Transverse colon (tissue), 4 donors: ENCODE measurements at regions not wholly inside any gene's neighbourhood (a gene's known extent, or its start where the extent isn't known, plus 50 kb on each side); places are given as distances from the start of the nearest gene placed in this dataset.
"Not testable (repeated sequence)": the region's sequence is repeated elsewhere in the genome, so short reads cannot be mapped to it uniquely, and the experiment has no call there.

Experiments used
- DNase-seq: peaks from one replicate; pipeline ENCODE4 v3.0.0-alpha.2; 2019
- H3K27ac ChIP-seq, 4 donors: fragments of 200-600 bp; sonication (generic); 2 replicates each; pipeline ENCODE4 v1.5.1; 2016 to 2018; ENCODE audit warnings: inconsistent platforms in 4 of 4
- H3K27me3 ChIP-seq: fragments of 200-600 bp; sonication (generic); 2 replicates; pipeline ENCODE4 v1.5.1; 2017; ENCODE audit warnings: inconsistent platforms
- H3K36me3 ChIP-seq, 4 donors: fragments of 200-600 bp; sonication (generic); 2 replicates each; pipeline ENCODE4 v1.5.1; 2017 to 2019; ENCODE audit warnings: inconsistent platforms in 4 of 4
- H3K4me1 ChIP-seq, 4 donors: fragments of 200-600 bp; sonication (generic); 2 replicates each; pipeline ENCODE4 v1.5.1; 2017 to 2020; ENCODE audit warnings: inconsistent platforms in 4 of 4
- H3K4me3 ChIP-seq, 4 donors: fragments of 200-600 bp; sonication (generic); 1 replicate in 1 of 4; 2 replicates in 3 of 4; pipeline versions ENCODE4 v1.5.1 to v1.6.1; 2017 to 2019; ENCODE audit warnings: inconsistent platforms in 4 of 4
- H3K9me3 ChIP-seq, 2 donors: fragments of 200-600 bp; sonication (generic); 2 replicates each; pipeline ENCODE4 v1.5.1; 2017 to 2019; ENCODE audit warnings: inconsistent platforms in 2 of 2
- EP300 ChIP-seq: sonication (generic); formaldehyde crosslinking; IDR thresholded peaks from one replicate; pipeline ENCODE4 v1.6.1; 2017; ENCODE audit warnings: antibody characterized with exemption, low read depth
- POLR2A ChIP-seq: fragments of 450-650 bp; IDR thresholded peaks from one replicate; pipeline ENCODE4 v1.6.1; 2016; ENCODE audit warnings: antibody characterized with exemption, mild to moderate bottlenecking, moderate library complexity
- POLR2AphosphoS5 ChIP-seq, 3 donors: sonication (generic); formaldehyde crosslinking; IDR thresholded peaks; one replicate each; pipeline ENCODE4 v1.6.1; 2016; ENCODE audit warnings: antibody characterized with exemption in 3 of 3
- WGBS, 2 donors: methylation state at CpG; one replicate each; pipeline ENCODE4 v1.1.5; 2018; ENCODE audit warnings: low coverage in 1 of 2; 5-methylcytosine and 5-hydroxymethylcytosine counted together
- in situ Hi-C, 4 donors: fragments of 200-750 bp; cut with MboI; loops; one replicate each; pipeline versions ENCODE4 v1.15.0 to v1.15.1; 2017; ENCODE audit warnings: low sequenced_read_pairs in 3 of 4, low pct_ligation_motif_present in 1 of 4, low pct_unique_long_range_greater_than_20kb in 1 of 4
- intact Hi-C: fragments of 100-400 bp; cut with DNase I; formaldehyde crosslinking; loops from one replicate; pipeline ENCODE4 v1.15.1; 2023; ENCODE audit warnings: low total_unique reads
- TF ChIP-seq, protein P1 (sequence below), 5 experiments: fragments of 200-600 bp in 3 of 5; fragments of 450-650 bp in 2 of 5; sonication (generic) in 3 of 5; IDR thresholded peaks; 1 replicate in 2 of 5; 2 replicates in 3 of 5; pipeline ENCODE4 v1.5.1; 2016 to 2017; ENCODE audit warnings: antibody characterized with exemption in 5 of 5, inconsistent platforms in 3 of 5, mild to moderate bottlenecking in 2 of 5, moderate library complexity in 1 of 5

DNA sequence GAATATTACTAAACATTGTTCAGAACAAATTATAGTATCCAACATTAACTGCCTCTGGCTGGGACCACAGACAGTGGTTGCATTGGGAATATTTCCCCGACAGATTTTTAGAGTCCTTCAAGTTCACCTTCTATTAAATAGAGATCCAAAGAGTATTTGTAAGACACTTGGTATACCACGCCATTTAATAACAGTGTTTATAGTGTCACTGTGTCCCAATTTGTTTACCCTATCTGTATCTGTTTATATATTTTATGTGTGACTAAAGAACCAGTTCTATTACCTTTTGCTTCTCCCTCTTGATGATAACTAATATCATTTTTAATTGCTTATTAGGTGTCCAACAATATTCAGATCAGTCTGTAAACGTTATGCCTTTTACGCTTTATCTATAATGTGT, 191.3 kb upstream of the IRX5 start:
- 76 to 81% methylated on average over 3 to 4 of the region's 4 CpGs for WGBS, 2 donors

DNA sequence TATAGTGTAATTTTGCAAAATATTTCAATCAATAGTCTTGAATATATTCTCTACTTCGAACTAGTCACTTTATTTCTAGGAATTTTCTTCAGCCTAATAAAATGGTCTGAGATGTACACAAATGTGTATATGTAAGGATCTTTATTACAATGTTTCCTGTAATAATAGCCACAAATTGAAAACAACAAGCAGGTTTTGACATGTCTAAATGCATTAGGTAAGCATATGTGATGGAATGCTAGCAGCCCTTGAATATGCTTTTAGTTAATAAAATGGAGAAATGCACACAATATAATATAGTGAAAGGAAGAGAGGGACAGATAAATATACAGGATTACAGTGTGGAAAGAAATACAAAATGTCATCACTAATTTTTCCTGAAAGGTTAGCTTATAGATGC, 196.5 kb upstream of the IRX5 start:
- in situ Hi-C loops (no loop called here), intact Hi-C loops (no loop called here)
- WGBS, 2 donors, result 58 to 65% methylated on average over 1 of the region's 1 CpG
- no peak overlapping the region for H3K27ac ChIP-seq
- TF ChIP-seq, protein P1, sequence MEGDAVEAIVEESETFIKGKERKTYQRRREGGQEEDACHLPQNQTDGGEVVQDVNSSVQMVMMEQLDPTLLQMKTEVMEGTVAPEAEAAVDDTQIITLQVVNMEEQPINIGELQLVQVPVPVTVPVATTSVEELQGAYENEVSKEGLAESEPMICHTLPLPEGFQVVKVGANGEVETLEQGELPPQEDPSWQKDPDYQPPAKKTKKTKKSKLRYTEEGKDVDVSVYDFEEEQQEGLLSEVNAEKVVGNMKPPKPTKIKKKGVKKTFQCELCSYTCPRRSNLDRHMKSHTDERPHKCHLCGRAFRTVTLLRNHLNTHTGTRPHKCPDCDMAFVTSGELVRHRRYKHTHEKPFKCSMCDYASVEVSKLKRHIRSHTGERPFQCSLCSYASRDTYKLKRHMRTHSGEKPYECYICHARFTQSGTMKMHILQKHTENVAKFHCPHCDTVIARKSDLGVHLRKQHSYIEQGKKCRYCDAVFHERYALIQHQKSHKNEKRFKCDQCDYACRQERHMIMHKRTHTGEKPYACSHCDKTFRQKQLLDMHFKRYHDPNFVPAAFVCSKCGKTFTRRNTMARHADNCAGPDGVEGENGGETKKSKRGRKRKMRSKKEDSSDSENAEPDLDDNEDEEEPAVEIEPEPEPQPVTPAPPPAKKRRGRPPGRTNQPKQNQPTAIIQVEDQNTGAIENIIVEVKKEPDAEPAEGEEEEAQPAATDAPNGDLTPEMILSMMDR (IDR thresholded peaks at IDR 0.05), result no peak
- no peak for TF ChIP-seq POLR2AphosphoS5 (IDR thresholded peaks at IDR 0.05)
- no peak for TF ChIP-seq EP300
- no peak for TF ChIP-seq POLR2A
- H3K27me3 ChIP-seq, result peaks cover 3% of the 10 kb centered on the region
- no peaks in the 10 kb centered on the region for H3K4me1 ChIP-seq
- no peaks in the 10 kb centered on the region for H3K9me3 ChIP-seq
- no peak for DNase-seq
- H3K4me3 ChIP-seq, result no peak overlapping the region
- H3K36me3 ChIP-seq, result no peaks in the 10 kb centered on the region

More for the DNA sequence above, 191.3 kb upstream of the IRX5 start:
- H3K27me3 ChIP-seq, result no peaks in the 10 kb centered on the region
- in situ Hi-C loops, result no loop called here
- intact Hi-C loops, result no loop called here
- H3K27ac ChIP-seq, result no peak overlapping the region
- H3K36me3 ChIP-seq, result no peaks in the 10 kb centered on the region
- H3K4me3 ChIP-seq, result no peak overlapping the region
- TF ChIP-seq EP300 (no peak), POLR2AphosphoS5 (IDR thresholded peaks at IDR 0.05) (no peak), POLR2A (no peak)
- TF ChIP-seq, protein P1 (IDR thresholded peaks at IDR 0.05), result no peak
- H3K9me3 ChIP-seq, result no peaks in the 10 kb centered on the region
- H3K4me1 ChIP-seq, result no peaks in the 10 kb centered on the region
- no peak for DNase-seq

DNA sequence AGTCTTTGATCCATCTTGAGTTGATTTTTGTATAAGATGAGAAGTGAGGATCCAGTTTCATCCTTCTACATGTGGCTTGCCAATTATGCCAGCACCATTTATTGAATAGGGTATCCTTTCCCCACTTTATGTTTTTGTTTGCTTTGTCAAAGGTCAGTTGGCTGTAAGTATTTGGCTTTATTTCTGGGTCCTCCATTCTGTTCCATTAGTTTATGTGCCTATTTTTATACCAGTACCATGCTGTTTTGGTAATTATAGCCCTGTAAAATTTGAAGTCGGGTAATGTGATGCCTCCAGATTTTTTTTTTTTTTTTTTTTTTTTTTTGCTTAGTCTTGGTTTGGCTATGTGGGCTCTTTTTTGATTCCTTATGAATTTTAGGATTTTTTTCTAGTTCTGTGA, 203.0 kb upstream of the IRX5 start:
- H3K27ac ChIP-seq, DNase-seq, in situ Hi-C loops, H3K36me3 ChIP-seq, intact Hi-C loops, H3K4me1 ChIP-seq, H3K27me3 ChIP-seq, H3K9me3 ChIP-seq, H3K4me3 ChIP-seq: not testable (repeated sequence)
- 79% methylated on average over 1 of the region's 1 CpG; no CpG with 5 or more reads in 1 of the 2 donors for WGBS, 2 donors

DNA sequence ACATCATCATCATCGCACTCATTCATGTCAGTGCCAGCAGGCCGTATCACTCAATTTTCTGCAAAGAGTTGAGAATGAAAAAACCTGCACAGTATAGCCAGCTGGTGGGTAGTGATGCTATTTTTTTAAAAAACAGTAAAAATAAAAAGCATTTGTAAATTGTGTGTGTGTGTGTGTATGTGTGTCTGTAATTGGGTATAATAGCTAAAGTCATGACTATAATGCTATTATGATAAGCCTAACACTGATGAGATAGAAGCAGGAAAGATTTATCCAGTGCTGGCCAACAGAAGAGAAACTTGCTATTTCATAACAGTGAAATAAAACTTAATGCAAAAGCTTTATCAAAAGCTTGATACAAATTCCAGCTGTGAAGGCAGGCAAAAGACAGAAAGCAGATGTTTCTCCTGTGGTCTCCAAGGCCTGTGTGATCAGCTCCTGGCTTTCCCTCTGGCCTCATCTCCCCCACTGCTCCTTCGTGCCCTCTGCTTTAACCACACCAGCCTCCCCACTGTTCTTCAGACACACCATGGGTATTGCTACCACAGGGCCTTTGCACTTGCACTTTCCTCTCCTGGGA, 206.2 kb upstream of the IRX5 start:
- no peak for TF ChIP-seq POLR2A
- Histone ChIP-seq H3K4me3 (no peak overlapping the region), H3K4me1 (no peaks in the 10 kb centered on the region), H3K27ac (no peak overlapping the region), H3K36me3 (no peaks in the 10 kb centered on the region), H3K9me3 (no peaks in the 10 kb centered on the region), H3K27me3 (no peaks in the 10 kb centered on the region)
- intact Hi-C loops, result no loop called here
- in situ Hi-C loops, result no loop called here
- DNase-seq, result no peak
- 71 to 72% methylated on average over 3 of the region's 3 CpGs for WGBS, 2 donors

DNA sequence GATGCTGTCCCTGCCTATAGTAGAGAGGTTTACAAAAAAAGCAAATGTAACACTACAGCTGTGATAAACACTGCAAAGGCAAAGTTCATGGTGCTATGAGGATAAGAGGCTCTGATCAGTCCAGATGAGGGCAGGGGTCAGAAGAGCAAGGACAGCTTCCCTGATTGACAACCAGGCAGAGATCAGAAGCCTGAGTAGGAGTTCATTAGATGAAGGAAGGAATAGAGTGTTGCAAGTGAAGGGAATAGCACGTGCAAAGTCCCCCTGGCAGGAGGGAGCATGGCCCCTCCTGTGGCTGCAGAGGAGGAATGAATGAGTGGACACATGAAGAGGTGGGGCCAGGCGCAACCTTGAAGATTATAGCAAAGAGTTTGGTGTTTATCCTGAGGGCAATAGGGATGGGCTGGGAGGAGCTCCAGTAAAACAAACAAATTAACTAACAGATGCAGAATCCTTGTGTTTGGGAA, 208.4 kb upstream of the IRX5 start:
- in situ Hi-C loops (no loop called here), intact Hi-C loops (no loop called here)
- Histone ChIP-seq H3K4me1 (no peaks in the 10 kb centered on the region), H3K36me3 (no peaks in the 10 kb centered on the region), H3K9me3 (no peaks in the 10 kb centered on the region), H3K27ac (no peak overlapping the region), H3K4me3 (no peak overlapping the region), H3K27me3 (no peaks in the 10 kb centered on the region)
- TF ChIP-seq EP300, result no peak
- TF ChIP-seq POLR2AphosphoS5 (IDR thresholded peaks at IDR 0.05), result no peak
- TF ChIP-seq POLR2A, result no peak
- TF ChIP-seq, protein P1 (IDR thresholded peaks at IDR 0.05), result no peak
- 38 to 48% methylated on average over 2 of the region's 2 CpGs for WGBS, 2 donors
- DNase-seq, result no peak
